Stimulated activated CD8-positive, alpha-beta memory T cell treated with anti-CD3 and anti-CD28 coated beads, Interleukin-4, amount 100 ng/mL, for 24 hours (primary cell): ENCODE measurements at regions not wholly inside any gene's neighbourhood (a gene's known extent, or its start where the extent isn't known, plus 50 kb on each side); places are given as distances from the start of the nearest gene placed in this dataset.

Experiments
- DNase-seq: peaks from one replicate; pipeline ENCODE4 v3.0.0-alpha.2; 2020; ENCODE audit warnings: low read depth

GRCh38 chr18:54532222-54532621 is 58.8 kb upstream of the DYNAP start:
- DNase-seq, result no peak

- no peak for DNase-seq
Observed at GRCh38 chr18:54532962-54533361, 58.1 kb upstream of the DYNAP start.
